Panc1 (cell line): ENCODE measurements at regions not wholly inside any gene's neighbourhood (a gene's known extent, or its start where the extent isn't known, plus 50 kb on each side); places are given as distances from the start of the nearest gene placed in this dataset.

Source experiments
- POLR2AphosphoS5 ChIP-seq: IDR thresholded peaks from 2 replicates; pipeline ENCODE4 v1.6.1; 2012; ENCODE audit warnings: mild to moderate bottlenecking, low read depth, low read length, moderate library complexity
- TCF7L2 ChIP-seq: IDR thresholded peaks from 2 replicates; pipeline ENCODE4 v1.6.1; 2011; ENCODE audit warnings: mild to moderate bottlenecking, low read depth, low read length, inconsistent platforms
- TF ChIP-seq, protein P1 (sequence below): fragments of 450-650 bp; IDR thresholded peaks from 2 replicates; pipeline ENCODE4 v1.5.1; 2017; ENCODE audit warnings: mild to moderate bottlenecking

DNA sequence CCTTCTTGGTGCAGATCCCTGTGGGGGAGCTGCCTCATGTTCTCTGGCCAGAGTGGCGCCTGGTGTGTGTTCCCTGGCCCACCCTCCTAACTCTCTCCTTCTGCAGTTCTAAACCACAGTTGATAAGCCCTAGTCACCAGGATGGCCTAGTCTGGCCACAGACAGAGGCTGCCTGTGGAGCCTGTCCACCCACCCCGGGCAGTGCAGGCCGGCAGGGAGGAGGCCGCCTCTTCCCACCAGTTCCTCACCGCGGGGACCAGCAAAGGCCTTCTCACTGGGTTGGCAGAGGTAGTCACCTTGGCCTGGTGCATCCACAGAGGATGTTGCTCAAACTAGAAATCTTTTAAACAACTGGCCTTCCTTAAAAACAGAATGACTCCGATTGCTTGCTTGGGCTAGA is 276.4 kb upstream of the TTC14 start:
- TF ChIP-seq, protein P1, sequence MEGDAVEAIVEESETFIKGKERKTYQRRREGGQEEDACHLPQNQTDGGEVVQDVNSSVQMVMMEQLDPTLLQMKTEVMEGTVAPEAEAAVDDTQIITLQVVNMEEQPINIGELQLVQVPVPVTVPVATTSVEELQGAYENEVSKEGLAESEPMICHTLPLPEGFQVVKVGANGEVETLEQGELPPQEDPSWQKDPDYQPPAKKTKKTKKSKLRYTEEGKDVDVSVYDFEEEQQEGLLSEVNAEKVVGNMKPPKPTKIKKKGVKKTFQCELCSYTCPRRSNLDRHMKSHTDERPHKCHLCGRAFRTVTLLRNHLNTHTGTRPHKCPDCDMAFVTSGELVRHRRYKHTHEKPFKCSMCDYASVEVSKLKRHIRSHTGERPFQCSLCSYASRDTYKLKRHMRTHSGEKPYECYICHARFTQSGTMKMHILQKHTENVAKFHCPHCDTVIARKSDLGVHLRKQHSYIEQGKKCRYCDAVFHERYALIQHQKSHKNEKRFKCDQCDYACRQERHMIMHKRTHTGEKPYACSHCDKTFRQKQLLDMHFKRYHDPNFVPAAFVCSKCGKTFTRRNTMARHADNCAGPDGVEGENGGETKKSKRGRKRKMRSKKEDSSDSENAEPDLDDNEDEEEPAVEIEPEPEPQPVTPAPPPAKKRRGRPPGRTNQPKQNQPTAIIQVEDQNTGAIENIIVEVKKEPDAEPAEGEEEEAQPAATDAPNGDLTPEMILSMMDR, result no peak
- TF ChIP-seq TCF7L2, result no peak
- TF ChIP-seq POLR2AphosphoS5, result no peak
